CD14-positive monocyte (primary cell): ENCODE measurements at regions not wholly inside any gene's neighbourhood (a gene's known extent, or its start where the extent isn't known, plus 50 kb on each side); places are given as distances from the start of the nearest gene placed in this dataset.

Experiments
- DNase-seq, 3 donors: peaks; one replicate each; pipeline ENCODE4 v3.0.0-alpha.2; 2011 to 2022
- H2AFZ ChIP-seq: 2 replicates; pipeline ENCODE4 v1.6.0; 2012; ENCODE audit warnings: mild to moderate bottlenecking, low read depth, low read length, inconsistent platforms; ENCODE audit not compliant: insufficient read depth, poor library complexity, severe bottlenecking
- H3K27ac ChIP-seq, 2 donors: 1 replicate in 1 of 2; 2 replicates in 1 of 2; pipeline ENCODE4 v1.5.1; 2012 to 2013; ENCODE audit warnings: low read length in 2 of 2, control low read depth in 1 of 2, inconsistent platforms in 1 of 2, low read depth in 1 of 2, mild to moderate bottlenecking in 1 of 2
- H3K27me3 ChIP-seq, 2 donors: one replicate each; pipeline versions ENCODE4 v1.6.0 to v1.6.1; 2011 to 2013; ENCODE audit warnings: low read length in 2 of 2; ENCODE audit not compliant: control insufficient read depth in 2 of 2, insufficient read depth in 2 of 2
- H3K36me3 ChIP-seq, 2 donors: replicated peaks in 1 of 2; 1 replicate in 1 of 2; 2 replicates in 1 of 2; pipeline versions ENCODE4 v1.5.1 to v1.6.1; 2012 to 2013; ENCODE audit warnings: low read length in 2 of 2, control low read depth in 1 of 2, inconsistent platforms in 1 of 2, mild to moderate bottlenecking in 1 of 2; ENCODE audit not compliant: insufficient read depth in 2 of 2, control insufficient read depth in 1 of 2
- H3K4me1 ChIP-seq, 2 donors: 1 replicate in 1 of 2; 2 replicates in 1 of 2; pipeline versions ENCODE4 v1.5.1 to v1.6.1; 2012 to 2013; ENCODE audit warnings: low read length in 2 of 2, control low read depth in 1 of 2, inconsistent platforms in 1 of 2, mild to moderate bottlenecking in 1 of 2, moderate library complexity in 1 of 2; ENCODE audit not compliant: insufficient read depth in 2 of 2, control insufficient read depth in 1 of 2
- H3K4me2 ChIP-seq: replicated peaks from 2 replicates; pipeline ENCODE3; 2012; ENCODE audit warnings: low read length, moderate library complexity, mild to moderate bottlenecking; ENCODE audit not compliant: poor library complexity, severe bottlenecking; ENCODE audit errors: extremely low read depth
- H3K4me3 ChIP-seq, 3 experiments: fragments of 200-600 bp in 1 of 3; sonication (generic) in 1 of 3; replicated peaks in 1 of 3; 1 replicate in 2 of 3; 2 replicates in 1 of 3; pipeline ENCODE4 v1.5.1; 2011 to 2013; ENCODE audit warnings: low read length in 3 of 3, mild to moderate bottlenecking in 3 of 3, control low read depth in 2 of 3, low read depth in 2 of 3, inconsistent platforms in 1 of 3, moderate library complexity in 1 of 3
- H3K79me2 ChIP-seq: 2 replicates; pipeline ENCODE4 v1.6.0; 2012; ENCODE audit warnings: mild to moderate bottlenecking, control low read depth, inconsistent platforms, low read length, moderate library complexity; ENCODE audit not compliant: insufficient read depth
- H3K9ac ChIP-seq: 2 replicates; pipeline ENCODE4 v1.6.0; 2017; ENCODE audit warnings: low read length, mild to moderate bottlenecking; ENCODE audit not compliant: insufficient read depth, poor library complexity, severe bottlenecking
- H3K9me3 ChIP-seq, 2 donors: replicated peaks in 1 of 2; 1 replicate in 1 of 2; 2 replicates in 1 of 2; pipeline versions ENCODE4 v1.5.1 to v1.6.1; 2012 to 2013; ENCODE audit warnings: low read length in 2 of 2, control low read depth in 1 of 2; ENCODE audit not compliant: control insufficient read depth in 1 of 2, insufficient read depth in 1 of 2
- H4K20me1 ChIP-seq: 2 replicates; pipeline ENCODE4 v1.6.0; 2012; ENCODE audit warnings: mild to moderate bottlenecking, low read length, control low read depth, moderate library complexity; ENCODE audit not compliant: insufficient read depth
- H3K27ac Mint-ChIP-seq, 7 donors: one replicate each; pipeline ENCODE4 v1.8.0; 2020; ENCODE audit warnings: mild to moderate bottlenecking in 7 of 7, mixed read lengths in 7 of 7, moderate library complexity in 6 of 7, inconsistent platforms in 2 of 7
- H3K27me3 Mint-ChIP-seq, 3 donors: one replicate each; pipeline ENCODE4 v1.8.0; 2021 to 2022; ENCODE audit warnings: low read depth in 3 of 3, mild to moderate bottlenecking in 3 of 3, mixed read lengths in 3 of 3, moderate library complexity in 3 of 3, inconsistent platforms in 1 of 3
- H3K36me3 Mint-ChIP-seq, 2 donors: one replicate each; pipeline ENCODE4 v1.8.0; 2020; ENCODE audit warnings: mixed read lengths in 2 of 2, inconsistent platforms in 1 of 2, mild to moderate bottlenecking in 1 of 2
- H3K4me1 Mint-ChIP-seq: one replicate; pipeline ENCODE4 v1.8.0; 2020; ENCODE audit warnings: mild to moderate bottlenecking, mixed read lengths
- H3K4me3 Mint-ChIP-seq, 2 donors: one replicate each; pipeline ENCODE4 v1.8.0; 2020; ENCODE audit warnings: mild to moderate bottlenecking in 2 of 2, mixed read lengths in 2 of 2, moderate library complexity in 1 of 2
- H3K9me3 Mint-ChIP-seq, 7 donors: one replicate each; pipeline ENCODE4 v1.8.0; 2020 to 2022; ENCODE audit warnings: mixed read lengths in 7 of 7, mild to moderate bottlenecking in 6 of 7, moderate library complexity in 6 of 7, inconsistent platforms in 2 of 7
- CTCF ChIP-seq: fragments of 200-600 bp; IDR thresholded peaks from one replicate; pipeline ENCODE4 v1.8.0; 2022; ENCODE audit warnings: antibody characterized with exemption, mild to moderate bottlenecking
- WGBS: methylation state at CpG from one replicate; pipeline ENCODE4 v1.1.5; 2013; ENCODE audit warnings: missing lambda C conversion rate; ENCODE audit not compliant: insufficient coverage; 5-methylcytosine and 5-hydroxymethylcytosine counted together
- intact Hi-C, 2 donors: fragments of 100-400 bp; cut with micrococcal nuclease; formaldehyde crosslinking; loops; one replicate each; pipeline versions ENCODE4 v1.15.0 to v1.15.1; 2023

DNA sequence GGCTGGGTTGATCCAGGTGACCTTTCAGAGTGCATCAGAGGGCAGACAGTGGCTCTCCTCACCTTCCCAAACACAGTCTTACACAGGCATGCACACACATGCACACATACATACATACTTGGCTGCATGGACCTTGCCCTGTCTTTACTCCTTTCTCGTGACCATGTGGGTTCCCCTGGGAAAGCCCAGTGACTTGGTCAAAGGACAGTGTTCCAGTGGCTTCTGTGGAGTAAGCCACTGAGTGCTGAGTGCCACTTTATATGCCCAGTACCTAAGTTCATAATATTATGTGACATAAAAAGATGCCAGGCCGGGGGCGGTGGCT, 249.4 kb downstream of the MYCN start:
- H3K4me3 ChIP-seq = no peak overlapping the region
- peaks cover 0 to 4% (median 2%) of the 10 kb centered on the region in 3 donors for H3K27me3 Mint-ChIP-seq
- no peak for TF ChIP-seq CTCF
- H3K36me3 Mint-ChIP-seq = no peaks in the 10 kb centered on the region
- no peak overlapping the region for H3K27ac ChIP-seq
- H3K4me3 Mint-ChIP-seq = no peak overlapping the region
- H3K4me1 Mint-ChIP-seq = no peaks in the 10 kb centered on the region
- H3K27me3 ChIP-seq = no peaks in the 10 kb centered on the region
- H3K9me3 ChIP-seq = no peaks in the 10 kb centered on the region
- peaks cover 0 to 2% (median 0%) of the 10 kb centered on the region in 7 donors for H3K9me3 Mint-ChIP-seq
- H2AFZ ChIP-seq = no peak overlapping the region
- H4K20me1 ChIP-seq = no peaks in the 10 kb centered on the region
- intact Hi-C loops = no loop called here
- H3K4me2 ChIP-seq = no peak overlapping the region
- 83% methylated on average over 1 of the region's 3 CpGs for WGBS
- H3K36me3 ChIP-seq = no peaks in the 10 kb centered on the region
- DNase-seq = no peak
- H3K4me1 ChIP-seq = no peaks in the 10 kb centered on the region
- H3K9ac ChIP-seq = no peak overlapping the region
- H3K79me2 ChIP-seq = no peaks in the 10 kb centered on the region
- H3K27ac Mint-ChIP-seq = no peak overlapping the region

DNA sequence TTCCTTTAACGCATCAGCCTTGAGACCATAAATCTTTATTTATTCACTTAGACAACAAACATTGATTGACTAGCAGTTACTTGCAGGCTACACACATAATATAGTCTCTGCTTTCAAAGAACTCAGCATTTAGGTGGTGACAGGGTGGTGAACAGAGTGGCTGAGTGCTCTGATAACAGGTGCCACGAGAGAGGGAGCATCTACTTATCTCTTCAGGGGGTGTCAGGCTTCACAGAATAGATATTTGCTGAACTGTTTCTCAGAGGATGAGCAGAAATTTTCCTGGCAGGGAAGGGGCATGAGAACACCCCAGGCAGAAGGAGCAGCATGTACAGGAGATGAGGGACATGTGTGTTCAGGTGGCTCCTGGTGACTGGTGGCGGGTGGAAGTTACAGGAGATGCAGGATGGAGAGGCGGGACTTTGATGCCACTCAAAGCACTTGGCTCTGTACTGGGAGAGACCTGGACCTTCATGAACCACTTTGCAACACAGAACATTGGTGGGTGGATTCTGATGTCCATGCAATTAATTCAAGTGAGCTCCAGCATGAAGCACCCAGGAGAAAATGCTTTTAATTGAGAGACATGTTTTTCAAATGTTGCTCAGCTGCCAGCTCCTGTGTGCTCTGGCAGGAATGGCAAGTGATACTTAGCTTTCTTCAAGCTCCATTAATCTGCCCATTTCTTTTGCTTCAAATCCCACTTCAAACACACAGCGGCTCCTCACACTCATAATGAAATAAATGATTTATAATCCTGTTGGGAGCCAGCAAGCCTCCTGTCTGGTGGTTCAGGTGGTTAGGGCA, 248.9 kb downstream of the MYCN start:
- H3K9me3 Mint-ChIP-seq = no peaks in the 10 kb centered on the region
- TF ChIP-seq CTCF = no peak
- no peaks in the 10 kb centered on the region for H3K4me1 ChIP-seq
- H3K36me3 Mint-ChIP-seq = no peaks in the 10 kb centered on the region
- no peaks in the 10 kb centered on the region for H3K4me1 Mint-ChIP-seq
- H3K27me3 Mint-ChIP-seq = peaks cover 0 to 4% (median 2%) of the 10 kb centered on the region in 3 donors
- no peaks in the 10 kb centered on the region for H3K27me3 ChIP-seq
- no peak overlapping the region for H3K4me3 Mint-ChIP-seq
- H3K36me3 ChIP-seq = no peaks in the 10 kb centered on the region
- no peak overlapping the region for H3K4me3 ChIP-seq
- intact Hi-C loops = no loop called here
- peak overlapping the region in 1 of 7 donors; percentile 1 for H3K27ac Mint-ChIP-seq
- H3K9ac ChIP-seq = no peak overlapping the region
- 76% methylated on average over 3 of the region's 5 CpGs for WGBS
- H4K20me1 ChIP-seq = no peaks in the 10 kb centered on the region
- H3K79me2 ChIP-seq = no peaks in the 10 kb centered on the region
- H2AFZ ChIP-seq = no peak overlapping the region
- DNase-seq = no peak
- no peak overlapping the region for H3K27ac ChIP-seq
- no peaks in the 10 kb centered on the region for H3K9me3 ChIP-seq
- H3K4me2 ChIP-seq = no peak overlapping the region
